GM23338 (cell line): ENCODE measurements at regions not wholly inside any gene's neighbourhood (a gene's known extent, or its start where the extent isn't known, plus 50 kb on each side); places are given as distances from the start of the nearest gene placed in this dataset.

Experiments used
- ATAC-seq: fragments of 200-7000 bp; cut with Tn5 transposase; 3 replicates; pipeline ENCODE4 v1.9.1; 2020
- DNase-seq: peaks from one replicate; pipeline ENCODE4 v3.0.0-alpha.2; 2015; ENCODE audit warnings: low spot score
- H2AFZ ChIP-seq: fragments of 200-600 bp; sonication (generic); 2 replicates; pipeline ENCODE4 v1.8.0; 2016; ENCODE audit warnings: antibody characterized with exemption, mild to moderate bottlenecking, moderate library complexity
- H3F3A ChIP-seq: fragments of 200-600 bp; sonication (generic); replicated peaks from 2 replicates; pipeline ENCODE4 v1.8.0; 2017; ENCODE audit warnings: antibody characterized with exemption, mixed run types, low read depth
- H3K27ac ChIP-seq: fragments of 200-600 bp; sonication (generic); 2 replicates; pipeline ENCODE4 v1.6.1; 2016; ENCODE audit warnings: low read depth
- H3K27me3 ChIP-seq: fragments of 200-600 bp; sonication (generic); 2 replicates; pipeline ENCODE4 v1.8.0; 2016; ENCODE audit warnings: mild to moderate bottlenecking, mixed run types, moderate library complexity; ENCODE audit not compliant: insufficient read depth
- H3K36me3 ChIP-seq: fragments of 200-600 bp; sonication (generic); 2 replicates; pipeline ENCODE4 v1.8.0; 2016; ENCODE audit warnings: mild to moderate bottlenecking; ENCODE audit not compliant: insufficient read depth
- H3K4me1 ChIP-seq: fragments of 200-600 bp; sonication (generic); 2 replicates; pipeline ENCODE4 v1.8.0; 2016; ENCODE audit warnings: mild to moderate bottlenecking, moderate library complexity; ENCODE audit not compliant: insufficient read depth
- H3K4me2 ChIP-seq: fragments of 200-600 bp; sonication (generic); 2 replicates; pipeline ENCODE4 v1.7.1; 2017; ENCODE audit warnings: mixed run types
- H3K4me3 ChIP-seq: fragments of 200-600 bp; sonication (generic); 2 replicates; pipeline ENCODE4 v1.6.1; 2016; ENCODE audit warnings: mixed run types
- H3K79me2 ChIP-seq: fragments of 200-600 bp; sonication (generic); replicated peaks from 2 replicates; pipeline ENCODE4 v1.8.0; 2017; ENCODE audit warnings: mild to moderate bottlenecking; ENCODE audit not compliant: insufficient read depth
- H3K9me2 ChIP-seq: fragments of 200-600 bp; sonication (generic); 2 replicates; pipeline ENCODE4 v1.8.0; 2017; ENCODE audit not compliant: insufficient read depth
- H4K20me1 ChIP-seq: fragments of 200-600 bp; sonication (generic); replicated peaks from 2 replicates; pipeline ENCODE4 v1.8.0; 2017; ENCODE audit warnings: mild to moderate bottlenecking; ENCODE audit not compliant: insufficient read depth
- H3K27ac Mint-ChIP-seq: 2 replicates; pipeline ENCODE4 v1.8.0; 2020; ENCODE audit warnings: inconsistent platforms, mild to moderate bottlenecking, moderate library complexity, mixed read lengths
- H3K27me3 Mint-ChIP-seq: 3 replicates; pipeline ENCODE4 v1.8.0; 2022; ENCODE audit warnings: low read depth, mild to moderate bottlenecking, moderate library complexity, mixed read lengths, inconsistent platforms; ENCODE audit not compliant: insufficient read depth, poor library complexity
- H3K36me3 Mint-ChIP-seq: 3 replicates; pipeline ENCODE4 v1.8.0; 2021; ENCODE audit warnings: low read depth, mild to moderate bottlenecking, inconsistent platforms, moderate library complexity, mixed read lengths
- H3K4me1 Mint-ChIP-seq: 3 replicates; pipeline ENCODE4 v1.8.0; 2020; ENCODE audit warnings: mild to moderate bottlenecking, inconsistent platforms, mixed read lengths
- H3K4me3 Mint-ChIP-seq: 3 replicates; pipeline ENCODE4 v1.8.0; 2021; ENCODE audit warnings: moderate library complexity, mild to moderate bottlenecking, inconsistent platforms, mixed read lengths
- H3K9me3 Mint-ChIP-seq: 3 replicates; pipeline ENCODE4 v1.8.0; 2020; ENCODE audit warnings: moderate library complexity, mild to moderate bottlenecking, inconsistent platforms, mixed read lengths
- CREB1 ChIP-seq: fragments of 250-450 bp; sonication (Bioruptor Pico); IDR thresholded peaks from 2 replicates; pipeline ENCODE4 v1.5.0; 2020; ENCODE audit warnings: low read depth, mild to moderate bottlenecking, moderate library complexity
- EZH2phosphoT487 ChIP-seq: fragments of 200-600 bp; sonication (generic); IDR thresholded peaks from one replicate; pipeline ENCODE4 v1.8.1; 2018; ENCODE audit warnings: antibody characterized with exemption; ENCODE audit not compliant: unreplicated experiment
- JUNB ChIP-seq: IDR thresholded peaks from one replicate; pipeline ENCODE4 v1.6.1; 2016; ENCODE audit warnings: antibody characterized with exemption; ENCODE audit not compliant: unreplicated experiment
- NANOG ChIP-seq: IDR thresholded peaks from 2 replicates; pipeline ENCODE4 v1.6.1; 2016; ENCODE audit warnings: antibody characterized with exemption, borderline replicate concordance
- POLR2AphosphoS5 ChIP-seq: IDR thresholded peaks from 2 replicates; pipeline ENCODE4 v1.6.1; 2016; ENCODE audit warnings: antibody characterized with exemption, low read depth
- STAT1 ChIP-seq: IDR thresholded peaks from one replicate; pipeline ENCODE4 v1.6.1; 2016; ENCODE audit warnings: antibody characterized with exemption; ENCODE audit not compliant: unreplicated experiment
- ZNF114 ChIP-seq: fragments of 250-450 bp; sonication (Bioruptor Pico); IDR thresholded peaks from 2 replicates; pipeline ENCODE4 v1.5.0; 2020; ENCODE audit warnings: mild to moderate bottlenecking, moderate library complexity
- ZNF331 ChIP-seq: fragments of 250-450 bp; sonication (Bioruptor Pico); IDR thresholded peaks from 2 replicates; pipeline ENCODE4 v1.5.0; 2020; ENCODE audit warnings: low read depth, mild to moderate bottlenecking, moderate library complexity
- ZNF462 ChIP-seq: fragments of 250-450 bp; sonication (Bioruptor Pico); IDR thresholded peaks from 2 replicates; pipeline ENCODE4 v1.5.0; 2020; ENCODE audit warnings: mild to moderate bottlenecking, moderate library complexity
- TF ChIP-seq, protein P1 (sequence below): IDR thresholded peaks from 2 replicates; pipeline ENCODE4 v1.6.1; 2016; ENCODE audit warnings: antibody characterized with exemption

- TF ChIP-seq ZNF462 (CRISPR knock-in tag) (no peak), ZNF331 (CRISPR knock-in tag) (no peak), JUNB (no peak), NANOG (no peak), EZH2phosphoT487 (no peak), ZNF114 (CRISPR knock-in tag) (no peak), POLR2AphosphoS5 (no peak), STAT1 (no peak)
Measured at GRCh38 chr2:122705746-122706145, 950.3 kb downstream of the TSN start (continued).

- no peak for ATAC-seq
- H3K36me3 Mint-ChIP-seq, result peaks cover 5% of the 10 kb centered on the region; the same call in 2 of the 3 replicates
- no peaks in the 10 kb centered on the region for H4K20me1 ChIP-seq
- TF ChIP-seq STAT1, result no peak
- no peak for TF ChIP-seq ZNF462 (CRISPR knock-in tag)
- TF ChIP-seq POLR2AphosphoS5, result no peak
- TF ChIP-seq, protein P1, sequence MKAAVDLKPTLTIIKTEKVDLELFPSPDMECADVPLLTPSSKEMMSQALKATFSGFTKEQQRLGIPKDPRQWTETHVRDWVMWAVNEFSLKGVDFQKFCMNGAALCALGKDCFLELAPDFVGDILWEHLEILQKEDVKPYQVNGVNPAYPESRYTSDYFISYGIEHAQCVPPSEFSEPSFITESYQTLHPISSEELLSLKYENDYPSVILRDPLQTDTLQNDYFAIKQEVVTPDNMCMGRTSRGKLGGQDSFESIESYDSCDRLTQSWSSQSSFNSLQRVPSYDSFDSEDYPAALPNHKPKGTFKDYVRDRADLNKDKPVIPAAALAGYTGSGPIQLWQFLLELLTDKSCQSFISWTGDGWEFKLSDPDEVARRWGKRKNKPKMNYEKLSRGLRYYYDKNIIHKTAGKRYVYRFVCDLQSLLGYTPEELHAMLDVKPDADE, result no peak
- TF ChIP-seq CREB1, result no peak
- TF ChIP-seq JUNB, result no peak
Measured at GRCh38 chr2:122706757-122707223, 951.3 kb downstream of the TSN start.

More at GRCh38 chr2:122706757-122707223, 951.3 kb downstream of the TSN start:
- H3K27me3 ChIP-seq, result no peaks in the 10 kb centered on the region
- H3F3A ChIP-seq, result no peaks in the 10 kb centered on the region
- H3K9me2 ChIP-seq, result peaks cover under 1% of the 10 kb centered on the region; the same call in 1 of the 2 replicates
- H3K27me3 Mint-ChIP-seq, result peaks cover 3% of the 10 kb centered on the region
- no peaks in the 10 kb centered on the region; the same call in 2 of the 3 replicates for H3K9me3 Mint-ChIP-seq
- no peaks in the 10 kb centered on the region for H3K4me1 ChIP-seq
- no peaks in the 10 kb centered on the region for H3K79me2 ChIP-seq
- H3K4me3 ChIP-seq, result no peak overlapping the region
- H3K27ac ChIP-seq, result no peak overlapping the region
- H3K36me3 ChIP-seq, result no peaks in the 10 kb centered on the region
- no peak overlapping the region for H2AFZ ChIP-seq
- H3K27ac Mint-ChIP-seq, result no peak overlapping the region
- DNase-seq, result no peak
- H3K4me1 Mint-ChIP-seq, result peaks cover 9% of the 10 kb centered on the region; the same call in 2 of the 3 replicates
- H3K4me2 ChIP-seq, result no peak overlapping the region
- H3K4me3 Mint-ChIP-seq, result no peak overlapping the region
